ENCODE measurements at regions not wholly inside any gene's neighbourhood (a gene's known extent, or its start where the extent isn't known, plus 50 kb on each side); places are given as distances from the start of the nearest gene placed in this dataset.

- H3K18ac ChIP-seq (ENCODE audit: extremely low read depth, low read length), result no peak overlapping the region
- no peaks in the 10 kb centered on the region for H3K79me2 ChIP-seq (ENCODE audit: control insufficient read depth in 1 of 2, insufficient read depth in 2 of 2, low read length in 2 of 2)
- H3K56ac ChIP-seq (replicated peaks; ENCODE audit: insufficient read length, low read depth, low read length), result no peak overlapping the region
- no peak overlapping the region for H2BK120ac ChIP-seq (replicated peaks; ENCODE audit: low read depth, low read length)
- no peaks in the 10 kb centered on the region for H3K9me3 ChIP-seq (ENCODE audit: insufficient read depth in 2 of 2, low read depth in 1 of 2, low read length in 1 of 2)
- POLR2A ChIA-PET (ENCODE audit: partially characterized antibody), result no interaction called here
- H4K5ac ChIP-seq (ENCODE audit: insufficient read length, low read depth, low read length), result no peak overlapping the region
- no peaks in the 10 kb centered on the region for H3K79me1 ChIP-seq (ENCODE audit: low read depth, low read length)
- 83% methylated on average over 1 of the region's 1 CpG; no CpG with 5 or more reads in 1 of the 2 experiments for WGBS, 2 experiments (ENCODE audit: extremely low coverage in 1 of 2, insufficient coverage in 1 of 2, insufficient read length in 1 of 2, insufficient replicate concordance in 2 of 2, low coverage in 1 of 2, low lambda C conversion rate in 2 of 2, missing lambda C conversion rate in 1 of 2)
- H3K4me2 ChIP-seq (ENCODE audit: insufficient read depth in 1 of 2, low read depth in 2 of 2, low read length in 2 of 2), result no peak overlapping the region
- CTCF ChIA-PET (ENCODE audit: partially characterized antibody), result no interaction called here
- DNase-seq (ENCODE audit: low read depth in 1 of 2, low spot score in 2 of 2) (no peak), FAIRE-seq (no peak)
- no peak overlapping the region for H4K91ac ChIP-seq (replicated peaks; ENCODE audit: insufficient read length, low read length)
- H2AFZ ChIP-seq (ENCODE audit: low read length), result no peak overlapping the region
- no peak overlapping the region for H2BK20ac ChIP-seq (ENCODE audit: low read length)
- no peak overlapping the region for H3K27ac ChIP-seq (ENCODE audit: low read depth, low read length)
- H3K23ac ChIP-seq (ENCODE audit: insufficient read length), result no peak overlapping the region
- no peaks in the 10 kb centered on the region for H3K36me3 ChIP-seq (ENCODE audit: control insufficient read depth in 2 of 4, insufficient read depth in 4 of 4, low read length in 3 of 4)
- no peak overlapping the region for H3K14ac ChIP-seq (ENCODE audit: insufficient read length)
- no peaks in the 10 kb centered on the region for H3K23me2 ChIP-seq (ENCODE audit: low read depth, low read length)
- TF ChIP-seq KDM1A (IDR thresholded peaks at IDR 0.05; ENCODE audit: borderline replicate concordance, low read length), result no peak
- H3K4ac ChIP-seq (replicated peaks; ENCODE audit: insufficient read length, low read depth, low read length), result no peak overlapping the region
- H2BK15ac ChIP-seq (ENCODE audit: low read length), result no peak overlapping the region
- H3K27me3 ChIP-seq (replicated peaks in 1 of 4; ENCODE audit: control insufficient read depth in 3 of 4, extremely low read depth in 1 of 4, insufficient read depth in 3 of 4, low read length in 3 of 4), result no peaks in the 10 kb centered on the region; a peak in 1 of 7 replicates
- H4K8ac ChIP-seq (ENCODE audit: extremely low read depth, insufficient read depth, low read length), result no peak overlapping the region
- no peak overlapping the region for H2BK12ac ChIP-seq (ENCODE audit: low read depth, low read length)
- no peak overlapping the region for H2AK5ac ChIP-seq (ENCODE audit: low read depth, low read length)
- no peak overlapping the region for H2BK5ac ChIP-seq (ENCODE audit: low read depth, low read length)
- H3K4me3 ChIP-seq (ENCODE audit: extremely low read depth in 1 of 4, insufficient read depth in 2 of 4, low read depth in 3 of 4, low read length in 4 of 4), result no peak overlapping the region
- no peaks in the 10 kb centered on the region for H4K20me1 ChIP-seq (replicated peaks in 1 of 2; ENCODE audit: control insufficient read depth in 1 of 2, insufficient read depth in 2 of 2, low read length in 2 of 2)
- no peak overlapping the region for H3K9ac ChIP-seq (replicated peaks in 1 of 4; ENCODE audit: extremely low read depth in 1 of 4, low read depth in 3 of 4, low read length in 3 of 4)
- H3K4me1 ChIP-seq (replicated peaks in 1 of 4; ENCODE audit: control insufficient read depth in 3 of 4, insufficient read depth in 4 of 4, low read length in 3 of 4), result no peaks in the 10 kb centered on the region
These were observed 1817.2 kb upstream of the CDH9 start for GRCh38 chr5:28855626-28856025.

Measured in H1 (cell line).